ENCODE measurements at regions not wholly inside any gene's neighbourhood (a gene's known extent, or its start where the extent isn't known, plus 50 kb on each side); places are given as distances from the start of the nearest gene placed in this dataset.

DNA sequence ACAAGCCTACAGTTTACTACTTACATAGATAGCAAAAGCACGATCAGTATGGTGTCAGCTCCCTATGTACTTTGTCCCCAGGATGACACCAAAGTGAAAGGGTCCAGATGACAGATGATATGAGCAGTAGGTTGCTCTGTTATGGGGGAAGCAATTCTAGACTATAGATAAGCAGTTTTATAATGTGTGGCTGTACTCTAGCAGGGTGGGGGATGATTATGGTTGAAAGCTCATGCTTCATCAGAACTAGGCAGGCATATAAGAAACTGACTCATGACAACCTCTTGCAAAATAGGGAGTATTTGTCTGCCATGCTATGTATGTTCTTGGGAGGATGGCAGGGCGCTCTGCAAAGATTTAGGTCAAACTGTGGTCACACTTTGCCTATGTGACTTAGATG, 158.2 kb upstream of the ZBED5 start:
- TF ChIP-seq, protein P1, sequence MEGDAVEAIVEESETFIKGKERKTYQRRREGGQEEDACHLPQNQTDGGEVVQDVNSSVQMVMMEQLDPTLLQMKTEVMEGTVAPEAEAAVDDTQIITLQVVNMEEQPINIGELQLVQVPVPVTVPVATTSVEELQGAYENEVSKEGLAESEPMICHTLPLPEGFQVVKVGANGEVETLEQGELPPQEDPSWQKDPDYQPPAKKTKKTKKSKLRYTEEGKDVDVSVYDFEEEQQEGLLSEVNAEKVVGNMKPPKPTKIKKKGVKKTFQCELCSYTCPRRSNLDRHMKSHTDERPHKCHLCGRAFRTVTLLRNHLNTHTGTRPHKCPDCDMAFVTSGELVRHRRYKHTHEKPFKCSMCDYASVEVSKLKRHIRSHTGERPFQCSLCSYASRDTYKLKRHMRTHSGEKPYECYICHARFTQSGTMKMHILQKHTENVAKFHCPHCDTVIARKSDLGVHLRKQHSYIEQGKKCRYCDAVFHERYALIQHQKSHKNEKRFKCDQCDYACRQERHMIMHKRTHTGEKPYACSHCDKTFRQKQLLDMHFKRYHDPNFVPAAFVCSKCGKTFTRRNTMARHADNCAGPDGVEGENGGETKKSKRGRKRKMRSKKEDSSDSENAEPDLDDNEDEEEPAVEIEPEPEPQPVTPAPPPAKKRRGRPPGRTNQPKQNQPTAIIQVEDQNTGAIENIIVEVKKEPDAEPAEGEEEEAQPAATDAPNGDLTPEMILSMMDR (conservative IDR thresholded peaks at IDR 0.05; ENCODE audit: low read depth, low read length), result no peak
- no peak for TF ChIP-seq EZH2 (IDR thresholded peaks at IDR 0.05; ENCODE audit: borderline replicate concordance, low read depth, low read length, poor library complexity, severe bottlenecking)

All from A673 (cell line).